ENCODE measurements at regions not wholly inside any gene's neighbourhood (a gene's known extent, or its start where the extent isn't known, plus 50 kb on each side); places are given as distances from the start of the nearest gene placed in this dataset.
A peak's percentile ranks its signal among the peaks of the same experiment; 100 is the strongest.
"Not testable (repeated sequence)": the region's sequence is repeated elsewhere in the genome, so short reads cannot be mapped to it uniquely, and the experiment has no call there.

DNA sequence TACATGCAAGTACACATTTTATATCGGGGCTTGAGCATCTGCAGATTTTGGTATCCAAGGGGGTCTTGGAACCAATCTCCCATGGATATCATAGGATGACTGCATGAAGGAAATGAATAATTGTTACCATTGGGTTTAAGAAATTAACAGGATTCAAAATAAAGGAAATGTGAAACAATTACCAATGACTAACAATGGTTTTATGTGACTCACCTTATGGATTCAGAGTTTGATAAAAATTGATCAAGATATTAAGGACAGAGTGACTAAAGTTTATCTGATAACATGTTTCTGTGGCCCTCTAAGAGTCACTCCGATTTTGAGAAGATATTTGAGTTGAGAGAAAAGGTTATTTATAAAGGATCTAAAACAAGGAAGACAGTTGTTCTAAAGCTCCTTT is 93.0 kb upstream of the ODAD2 start:
- no peak for DNase-seq (ENCODE audit: low read depth)
- in situ Hi-C loops (cut with HindIII; ENCODE audit: low pct_unique_long_range_greater_than_20kb, low sequenced_read_pairs) = no loop called here

DNA sequence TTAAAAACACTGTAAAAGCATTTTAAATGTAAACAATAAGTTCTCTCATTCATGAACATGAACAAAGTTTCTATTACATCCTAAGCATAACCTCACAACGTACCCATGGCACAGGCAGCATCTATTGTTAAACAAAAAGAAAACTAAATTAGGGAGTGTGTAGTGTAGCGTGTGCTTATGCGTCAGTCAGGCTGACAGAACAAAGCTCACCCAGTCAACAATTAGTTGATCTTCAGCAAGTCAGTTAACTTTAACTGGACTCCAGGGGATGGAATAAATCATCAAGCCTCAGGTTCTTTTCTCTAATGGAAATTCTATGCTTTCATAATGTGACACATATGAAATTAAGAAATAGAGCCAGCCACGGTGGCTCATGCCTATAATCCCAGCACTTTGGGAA is 91.6 kb upstream of the ODAD2 start:
- no peak for DNase-seq (ENCODE audit: low read depth)
- in situ Hi-C loops (cut with HindIII; ENCODE audit: low pct_unique_long_range_greater_than_20kb, low sequenced_read_pairs) = no loop called here

DNA sequence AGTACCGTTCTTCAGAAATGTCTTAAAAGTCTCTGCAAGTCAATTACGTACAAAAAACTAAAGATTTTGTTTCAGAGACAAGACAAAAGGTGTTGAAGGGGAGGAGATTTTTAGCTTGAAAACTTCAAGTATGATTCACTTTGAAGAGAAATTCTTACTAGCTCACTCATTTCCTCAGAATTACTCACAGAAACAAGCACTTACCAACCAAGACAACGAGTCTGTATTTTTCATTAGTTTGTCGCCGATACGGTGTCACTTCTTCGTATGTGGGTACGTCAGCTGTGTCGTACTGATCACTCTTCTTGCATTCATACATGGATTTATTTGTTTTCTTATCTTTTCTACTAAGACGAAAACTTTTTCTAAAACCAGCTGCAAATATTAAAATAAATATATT is 90.6 kb upstream of the ODAD2 start:
- DNase-seq (ENCODE audit: low read depth) = no peak
- in situ Hi-C loops (cut with HindIII; ENCODE audit: low pct_unique_long_range_greater_than_20kb, low sequenced_read_pairs) = no loop called here

DNA sequence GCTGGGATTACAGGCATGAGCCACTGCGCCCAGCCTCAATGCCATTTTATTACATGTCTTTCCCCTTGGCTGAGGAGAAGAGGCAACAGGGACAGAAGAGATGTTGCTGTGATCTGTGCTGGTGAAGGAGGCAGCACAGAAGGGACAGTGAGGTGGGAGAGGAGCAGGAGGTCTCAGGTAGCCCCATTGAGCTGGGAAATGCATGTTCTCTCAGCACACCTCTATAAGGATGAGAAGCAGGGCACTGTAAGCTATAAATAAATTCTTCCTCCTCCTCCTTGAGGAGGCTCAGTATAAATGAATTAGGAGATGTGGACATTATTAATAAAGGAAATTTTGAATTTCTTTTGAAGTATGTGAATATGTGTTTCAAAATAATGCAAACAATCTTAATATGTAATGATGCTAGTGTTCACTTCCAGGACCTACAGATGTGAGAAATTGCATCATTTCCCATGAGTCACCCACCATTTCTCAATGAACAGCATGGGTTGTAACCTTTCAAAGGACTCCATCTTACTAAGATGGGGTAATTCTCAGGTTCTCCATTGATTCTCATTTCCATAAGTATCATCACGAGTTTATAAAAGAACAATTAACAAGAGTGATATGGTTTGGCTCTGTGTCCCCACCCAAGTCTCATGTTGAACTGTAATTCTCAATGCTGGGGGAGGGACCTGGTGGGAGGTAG is 88.9 kb upstream of the ODAD2 start:
- DNase-seq (ENCODE audit: low read depth) = no peak
- in situ Hi-C loops (cut with HindIII; ENCODE audit: low pct_unique_long_range_greater_than_20kb, low sequenced_read_pairs) = no loop called here

DNA sequence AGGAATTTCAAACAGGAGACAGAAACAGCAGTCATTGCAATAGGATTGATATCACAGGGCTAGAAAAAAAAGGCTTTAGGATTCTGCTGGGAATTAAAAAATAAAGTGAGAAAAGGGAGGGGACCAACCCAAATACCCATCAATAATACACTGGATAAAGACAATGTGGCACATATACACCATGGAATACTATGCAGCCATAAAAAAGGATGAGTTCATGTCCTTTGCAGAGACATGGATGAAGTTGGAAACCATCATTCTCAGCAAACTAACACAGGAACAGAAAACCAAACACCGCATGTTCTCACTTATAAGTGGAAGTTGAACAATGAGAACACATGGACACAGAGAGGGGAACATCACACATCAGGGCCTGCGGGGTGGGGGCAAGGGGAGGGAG is 86.9 kb upstream of the ODAD2 start:
- in situ Hi-C loops (cut with HindIII; ENCODE audit: low pct_unique_long_range_greater_than_20kb, low sequenced_read_pairs); DNase-seq (ENCODE audit: low read depth): not testable (repeated sequence)

DNA sequence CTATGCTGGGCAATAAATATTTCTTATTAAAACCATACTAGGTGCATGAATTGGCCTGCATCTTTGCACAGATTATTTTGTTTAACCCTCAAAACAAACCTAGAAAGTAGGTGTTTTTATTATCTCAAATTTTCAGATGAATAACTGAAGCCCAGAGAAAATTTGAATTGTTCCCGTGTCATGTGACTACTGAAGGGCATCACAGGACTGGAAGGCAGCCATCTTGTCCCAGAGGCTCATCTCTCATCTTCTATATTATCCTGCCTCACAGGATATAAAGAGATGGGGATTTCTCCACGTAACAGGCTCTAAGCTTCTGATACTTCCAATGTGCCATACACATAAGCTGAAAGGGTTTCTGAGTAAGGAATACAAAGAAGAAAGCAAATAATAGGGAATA is 84.0 kb upstream of the ODAD2 start:
- in situ Hi-C loops (cut with HindIII; ENCODE audit: low pct_unique_long_range_greater_than_20kb, low sequenced_read_pairs) = no loop called here
- DNase-seq (ENCODE audit: low read depth) = no peak

DNA sequence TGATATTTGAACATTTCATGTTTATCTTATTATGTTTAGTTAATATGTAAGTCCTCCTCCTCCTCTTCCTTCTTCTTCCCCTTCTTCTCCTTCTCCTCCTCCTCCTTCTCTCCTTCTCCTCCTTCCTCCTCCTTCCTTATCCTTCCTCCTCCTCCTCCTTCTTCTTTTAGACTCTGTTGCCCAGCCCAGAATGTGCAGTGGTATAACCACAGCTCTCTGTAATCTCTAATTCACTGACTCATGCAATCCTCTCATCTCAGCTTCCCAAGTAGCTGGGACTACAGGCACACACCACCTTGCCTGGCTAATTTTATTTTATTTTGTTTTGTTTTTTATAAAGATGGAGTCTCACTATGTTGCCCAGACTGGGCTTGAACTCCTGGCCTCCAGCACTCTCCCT is 83.4 kb upstream of the ODAD2 start:
- DNase-seq (ENCODE audit: low read depth) = no peak
- in situ Hi-C loops (cut with HindIII; ENCODE audit: low pct_unique_long_range_greater_than_20kb, low sequenced_read_pairs) = no loop called here

DNA sequence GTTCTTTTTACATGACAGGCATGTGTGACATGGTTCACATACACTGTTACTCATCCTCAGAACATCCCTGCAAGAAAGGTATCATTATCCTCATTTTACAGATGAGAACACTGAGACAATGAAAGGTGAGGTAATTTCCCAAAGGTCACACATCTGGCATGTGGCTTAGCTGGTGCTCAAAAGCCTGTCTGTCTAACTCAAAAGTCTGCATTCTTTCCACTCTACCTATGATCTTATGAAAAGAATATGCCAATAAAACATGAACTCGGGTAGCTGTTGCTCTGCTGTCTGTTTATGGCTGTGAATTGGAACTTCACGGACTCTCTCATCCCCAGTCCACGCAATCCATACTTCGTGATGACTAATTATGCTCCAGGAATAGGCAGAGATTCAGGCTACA is 79.0 kb upstream of the ODAD2 start:
- DNase-seq (ENCODE audit: low read depth) = peak; percentile 26
- in situ Hi-C loops (cut with HindIII; ENCODE audit: low pct_unique_long_range_greater_than_20kb, low sequenced_read_pairs) = no loop called here

DNA sequence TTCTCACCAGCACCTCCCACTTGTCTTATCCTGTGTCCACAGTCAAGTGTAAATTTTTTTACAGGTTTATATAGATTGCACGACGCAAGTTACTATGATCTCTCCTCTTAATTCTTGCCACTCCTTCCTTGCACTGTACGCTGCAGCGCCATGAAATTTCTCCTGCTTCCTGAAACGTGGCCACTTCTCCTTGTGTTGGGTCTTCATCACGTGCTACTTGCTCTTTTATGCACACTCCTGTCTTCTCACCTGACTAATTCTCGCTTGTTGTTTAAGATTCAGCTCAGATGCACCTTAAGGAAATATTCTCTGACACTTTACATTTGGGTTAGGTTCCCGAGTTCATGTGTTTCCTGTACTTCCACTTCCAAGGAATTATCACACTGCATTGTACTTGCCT is 76.5 kb upstream of the ODAD2 start:
- in situ Hi-C loops (cut with HindIII; ENCODE audit: low pct_unique_long_range_greater_than_20kb, low sequenced_read_pairs) = no loop called here
- no peak for DNase-seq (ENCODE audit: low read depth)

DNA sequence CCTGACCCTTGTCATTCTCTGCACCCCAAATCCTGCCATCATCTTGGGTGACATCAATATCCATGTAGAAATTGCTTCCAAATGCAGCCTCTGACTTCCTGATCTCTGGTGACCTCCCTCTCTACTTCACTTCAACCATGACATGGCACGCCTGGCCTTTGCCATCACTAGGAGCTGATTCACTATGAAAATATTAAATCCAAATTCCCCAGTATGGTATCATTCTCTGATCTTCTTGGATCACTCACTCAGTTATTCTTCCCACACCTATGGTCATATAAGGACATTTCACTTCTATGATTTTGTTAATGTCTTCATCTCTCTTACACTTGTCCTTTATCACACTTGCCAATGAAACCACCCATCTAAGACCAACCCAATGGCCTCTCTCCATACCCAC is 73.7 kb upstream of the ODAD2 start:
- peak; percentile 62 for DNase-seq (ENCODE audit: low read depth)
- in situ Hi-C loops (cut with HindIII; ENCODE audit: low pct_unique_long_range_greater_than_20kb, low sequenced_read_pairs) = no loop called here

DNA sequence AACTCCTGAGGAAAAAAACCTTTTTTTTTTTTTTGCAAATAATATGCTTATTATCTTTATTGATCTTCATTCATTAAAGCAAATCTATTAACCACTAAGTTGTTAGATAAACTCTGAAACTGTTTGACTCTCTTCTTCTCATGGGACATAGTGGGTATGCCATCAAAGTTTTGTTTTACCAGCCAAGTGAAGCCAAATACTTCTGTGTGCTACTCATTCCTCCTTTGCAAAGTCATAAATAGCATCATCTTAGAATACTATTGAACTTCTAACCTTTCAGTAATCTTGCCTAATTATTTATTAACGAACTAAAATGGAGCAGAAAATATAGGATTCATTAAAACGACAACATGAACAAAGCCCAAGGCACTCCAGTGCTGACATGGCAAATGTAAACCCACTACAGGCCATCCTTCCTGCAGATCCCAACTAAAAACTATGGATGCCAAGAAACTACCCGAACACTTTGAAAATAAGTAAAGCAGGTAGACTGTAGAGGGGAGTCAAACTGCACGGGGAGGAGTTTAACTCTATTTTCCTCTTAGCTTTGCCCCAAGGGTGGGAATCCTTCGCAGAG is 61.2 kb upstream of the ODAD2 start:
- in situ Hi-C loops (cut with HindIII; ENCODE audit: low pct_unique_long_range_greater_than_20kb, low sequenced_read_pairs) = no loop called here
- no peak for DNase-seq (ENCODE audit: low read depth)

DNA sequence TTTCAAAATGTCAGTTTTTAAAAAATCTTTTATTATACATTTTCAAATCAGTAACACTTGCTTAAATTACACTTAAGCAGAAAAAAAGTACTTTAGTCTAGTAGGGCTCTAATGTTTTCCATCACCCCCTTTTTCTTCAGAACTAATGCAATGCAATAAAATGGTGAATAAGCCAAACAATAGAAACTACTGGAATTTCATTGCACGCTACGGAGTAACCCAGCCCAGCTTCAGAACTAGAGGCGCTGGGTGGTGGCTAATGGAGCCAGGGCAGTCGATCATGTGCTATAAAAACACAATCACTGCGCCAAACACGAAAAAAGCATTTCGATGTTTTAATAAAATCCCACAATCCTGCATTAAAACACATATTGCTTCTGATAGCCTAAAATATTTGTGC is 59.9 kb upstream of the ODAD2 start:
- in situ Hi-C loops (cut with HindIII; ENCODE audit: low pct_unique_long_range_greater_than_20kb, low sequenced_read_pairs) = no loop called here
- no peak for DNase-seq (ENCODE audit: low read depth)

DNA sequence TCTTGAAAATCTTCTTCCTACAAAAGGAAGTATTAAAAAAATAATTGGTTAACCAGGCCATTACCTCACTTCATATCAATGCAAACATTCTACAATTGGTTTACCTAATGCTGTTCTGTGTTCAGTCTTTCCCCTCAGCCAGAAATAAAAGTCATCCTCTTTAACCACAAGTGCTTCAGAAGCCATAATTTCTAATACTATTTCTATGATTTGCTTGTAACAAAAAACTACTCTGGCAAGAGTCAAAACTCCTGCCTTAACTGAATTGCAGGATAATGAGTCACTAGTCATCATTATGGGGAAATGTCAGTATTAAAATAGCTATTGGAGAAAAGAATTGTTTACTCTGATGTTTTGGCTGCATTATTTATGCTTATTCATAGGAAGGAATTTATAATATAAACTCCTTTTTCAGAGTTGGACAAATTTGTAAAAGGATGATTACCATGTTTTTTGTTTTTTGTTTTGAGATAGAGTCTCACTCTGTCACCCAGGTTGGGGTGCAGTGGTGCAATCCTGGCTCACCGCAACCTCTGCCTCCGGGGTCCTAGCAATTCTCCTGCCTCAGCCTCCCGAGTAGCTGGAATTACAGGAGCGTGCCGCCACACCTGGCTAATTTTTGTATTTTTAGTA is 55.5 kb upstream of the ODAD2 start:
- in situ Hi-C loops (cut with HindIII; ENCODE audit: low pct_unique_long_range_greater_than_20kb, low sequenced_read_pairs) = no loop called here
- peak; percentile 63 for DNase-seq (ENCODE audit: low read depth)

DNA sequence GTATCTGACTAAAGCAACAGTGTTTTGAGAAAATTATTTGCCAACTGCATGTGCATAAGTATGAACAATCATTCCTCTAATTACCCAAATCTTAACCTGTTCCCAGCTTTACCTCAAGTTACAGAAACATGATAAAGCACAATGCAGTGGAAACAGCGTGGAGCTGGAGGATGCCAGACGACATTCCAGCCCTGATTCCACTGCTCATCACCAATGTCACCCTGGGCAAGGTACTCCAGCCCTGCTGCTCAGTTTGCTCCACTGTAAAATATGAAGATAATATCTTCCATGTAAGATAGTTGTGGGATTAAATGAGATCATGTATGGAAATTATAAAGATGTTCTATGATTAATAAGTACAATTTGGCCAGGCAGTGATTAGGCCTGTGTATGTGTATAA is 50.4 kb upstream of the ODAD2 start:
- DNase-seq (ENCODE audit: low read depth) = no peak
- in situ Hi-C loops (cut with HindIII; ENCODE audit: low pct_unique_long_range_greater_than_20kb, low sequenced_read_pairs) = no loop called here
